ENCODE measurements at regions not wholly inside any gene's neighbourhood (a gene's known extent, or its start where the extent isn't known, plus 50 kb on each side); places are given as distances from the start of the nearest gene placed in this dataset.
"Not testable (repeated sequence)": the region's sequence is repeated elsewhere in the genome, so short reads cannot be mapped to it uniquely, and the experiment has no call there.

- DNase-seq (ENCODE audit: insufficient read length, low spot score) (no peak), FAIRE-seq (no peak)
- TF ChIP-seq POLR2A (IDR thresholded peaks at IDR 0.05; ENCODE audit: low read depth, low read length) = no peak
Observed at GRCh38 chr1:5620418-5620817, 371.8 kb downstream of the NPHP4 start.

- TF ChIP-seq POLR2A (IDR thresholded peaks at IDR 0.05; ENCODE audit: low read depth, low read length) = no peak
- FAIRE-seq (no peak), DNase-seq (ENCODE audit: insufficient read length, low spot score) (no peak)
Observed at GRCh38 chr1:5619469-5619868, 372.8 kb downstream of the NPHP4 start.

GRCh38 chr1:5617546-5617945, 374.7 kb downstream of the NPHP4 start:
- DNase-seq (ENCODE audit: insufficient read length, low spot score) (no peak), FAIRE-seq (no peak)

GRCh38 chr1:5617179-5617520, 375.1 kb downstream of the NPHP4 start:
- DNase-seq (ENCODE audit: insufficient read length, low spot score) (no peak), FAIRE-seq (no peak)
- no peak for TF ChIP-seq POLR2A (IDR thresholded peaks at IDR 0.05; ENCODE audit: low read depth, low read length)

More at GRCh38 chr1:5617546-5617945, 374.7 kb downstream of the NPHP4 start:
- no peak for TF ChIP-seq POLR2A (IDR thresholded peaks at IDR 0.05; ENCODE audit: low read depth, low read length)

- FAIRE-seq (no peak), DNase-seq (ENCODE audit: insufficient read length, low spot score) (no peak)
- TF ChIP-seq POLR2A (IDR thresholded peaks at IDR 0.05; ENCODE audit: low read depth, low read length) = no peak
Observed at GRCh38 chr1:5616366-5617178, 375.7 kb downstream of the NPHP4 start.

- DNase-seq (ENCODE audit: insufficient read length, low spot score) (no peak), FAIRE-seq (no peak)
- TF ChIP-seq POLR2A (IDR thresholded peaks at IDR 0.05; ENCODE audit: low read depth, low read length) = no peak
Observed at GRCh38 chr1:5615076-5615475, 377.1 kb downstream of the NPHP4 start.

- no peak for DNase-seq (ENCODE audit: insufficient read length, low spot score)
- FAIRE-seq = no peak
- no peak for TF ChIP-seq POLR2A (IDR thresholded peaks at IDR 0.05; ENCODE audit: low read depth, low read length)
Observed at GRCh38 chr1:5613900-5614299, 378.3 kb downstream of the NPHP4 start.

GRCh38 chr1:5611851-5612250, 380.4 kb downstream of the NPHP4 start:
- no peak for TF ChIP-seq POLR2A (IDR thresholded peaks at IDR 0.05; ENCODE audit: low read depth, low read length)
- no peak for DNase-seq (ENCODE audit: insufficient read length, low spot score)
- no peak for FAIRE-seq

- no peak for TF ChIP-seq POLR2A (IDR thresholded peaks at IDR 0.05; ENCODE audit: low read depth, low read length)
- DNase-seq (ENCODE audit: insufficient read length, low spot score) (no peak), FAIRE-seq (no peak)
Observed at GRCh38 chr1:5611431-5611830, 380.8 kb downstream of the NPHP4 start.

- FAIRE-seq (no peak), DNase-seq (ENCODE audit: insufficient read length, low spot score) (no peak)
- no peak for TF ChIP-seq POLR2A (IDR thresholded peaks at IDR 0.05; ENCODE audit: low read depth, low read length)
Observed at GRCh38 chr1:5610432-5610831, 381.8 kb downstream of the NPHP4 start.

- DNase-seq (ENCODE audit: insufficient read length, low spot score) = no peak
- FAIRE-seq = no peak
- no peak for TF ChIP-seq POLR2A (IDR thresholded peaks at IDR 0.05; ENCODE audit: low read depth, low read length)
Observed at GRCh38 chr1:5603353-5604104, 388.7 kb downstream of the NPHP4 start.

GRCh38 chr1:5602718-5603117, 389.5 kb downstream of the NPHP4 start:
- not testable (repeated sequence) for DNase-seq (ENCODE audit: insufficient read length, low spot score); FAIRE-seq

- FAIRE-seq (no peak), DNase-seq (ENCODE audit: insufficient read length, low spot score) (no peak)
- no peak for TF ChIP-seq POLR2A (IDR thresholded peaks at IDR 0.05; ENCODE audit: low read depth, low read length)
Observed at GRCh38 chr1:5601516-5601915, 390.7 kb downstream of the NPHP4 start.

- FAIRE-seq (no peak), DNase-seq (ENCODE audit: insufficient read length, low spot score) (no peak)
- TF ChIP-seq POLR2A (IDR thresholded peaks at IDR 0.05; ENCODE audit: low read depth, low read length) = no peak
Observed at GRCh38 chr1:5599541-5599940, 392.7 kb downstream of the NPHP4 start.

GRCh38 chr1:5598824-5599395, 393.3 kb downstream of the NPHP4 start:
- DNase-seq (ENCODE audit: insufficient read length, low spot score) (no peak), FAIRE-seq (no peak)
- TF ChIP-seq POLR2A (IDR thresholded peaks at IDR 0.05; ENCODE audit: low read depth, low read length) = no peak
